RWPE1 (cell line): ENCODE measurements at regions not wholly inside any gene's neighbourhood (a gene's known extent, or its start where the extent isn't known, plus 50 kb on each side); places are given as distances from the start of the nearest gene placed in this dataset.

Experiments used
- CTCF ChIA-PET: fragments of 350-600 bp; sonication (Branson Sonifier 250); formaldehyde crosslinking; extraction: SDS; loops from one replicate; lab custom pipeline; 2021; lab: Yijun Ruan, JAX
- POLR2A ChIA-PET: fragments of 400-600 bp; formaldehyde crosslinking; extraction: SDS; loops from one replicate; lab custom pipeline; 2020; ENCODE audit warnings: antibody characterized with exemption; ENCODE audit not compliant: low non-redundant PET; lab: Yijun Ruan, JAX
- DNase-seq: peaks from one replicate; pipeline ENCODE4 v3.0.0; 2012; ENCODE audit warnings: low spot score
- H3K27ac ChIP-seq: fragments of 450-650 bp; 2 replicates; pipeline ENCODE4 v1.5.1; 2017
- TF ChIP-seq, protein P1 (sequence below): fragments of 450-650 bp; conservative IDR thresholded peaks from 2 replicates; pipeline ENCODE4 v1.5.1; 2017; ENCODE audit warnings: low read depth, mild to moderate bottlenecking

- ChIA-PET POLR2A (no interaction called here), CTCF (no interaction called here)
- no peak for DNase-seq
- TF ChIP-seq, protein P1, sequence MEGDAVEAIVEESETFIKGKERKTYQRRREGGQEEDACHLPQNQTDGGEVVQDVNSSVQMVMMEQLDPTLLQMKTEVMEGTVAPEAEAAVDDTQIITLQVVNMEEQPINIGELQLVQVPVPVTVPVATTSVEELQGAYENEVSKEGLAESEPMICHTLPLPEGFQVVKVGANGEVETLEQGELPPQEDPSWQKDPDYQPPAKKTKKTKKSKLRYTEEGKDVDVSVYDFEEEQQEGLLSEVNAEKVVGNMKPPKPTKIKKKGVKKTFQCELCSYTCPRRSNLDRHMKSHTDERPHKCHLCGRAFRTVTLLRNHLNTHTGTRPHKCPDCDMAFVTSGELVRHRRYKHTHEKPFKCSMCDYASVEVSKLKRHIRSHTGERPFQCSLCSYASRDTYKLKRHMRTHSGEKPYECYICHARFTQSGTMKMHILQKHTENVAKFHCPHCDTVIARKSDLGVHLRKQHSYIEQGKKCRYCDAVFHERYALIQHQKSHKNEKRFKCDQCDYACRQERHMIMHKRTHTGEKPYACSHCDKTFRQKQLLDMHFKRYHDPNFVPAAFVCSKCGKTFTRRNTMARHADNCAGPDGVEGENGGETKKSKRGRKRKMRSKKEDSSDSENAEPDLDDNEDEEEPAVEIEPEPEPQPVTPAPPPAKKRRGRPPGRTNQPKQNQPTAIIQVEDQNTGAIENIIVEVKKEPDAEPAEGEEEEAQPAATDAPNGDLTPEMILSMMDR = no peak
- H3K27ac ChIP-seq = no peak overlapping the region
Observed at GRCh38 chr2:71833272-71833671, 314.4 kb downstream of the CYP26B1 start.

DNA sequence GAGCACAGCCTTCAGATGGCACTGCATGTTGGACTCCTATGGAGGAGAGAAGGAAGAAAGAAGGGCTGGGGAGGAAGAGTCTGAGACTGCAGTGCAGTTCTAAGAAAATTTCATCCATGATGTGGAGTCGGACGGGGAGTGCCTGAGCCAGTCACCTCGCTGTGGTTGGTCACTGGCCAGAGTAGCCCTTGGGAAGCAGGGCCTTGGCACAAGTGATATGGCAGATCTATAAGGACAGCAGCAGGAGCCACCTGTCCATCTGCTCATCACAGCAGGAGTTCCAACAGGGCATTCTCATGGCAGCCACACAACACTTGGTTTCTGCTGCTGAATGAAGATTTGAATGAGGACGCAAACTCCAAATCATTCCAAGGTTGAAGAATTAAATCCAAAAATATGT lies 314.8 kb downstream of the CYP26B1 start:
- POLR2A ChIA-PET = no interaction called here
- H3K27ac ChIP-seq = no peak overlapping the region
- TF ChIP-seq, protein P1 = no peak
- DNase-seq = no peak
- CTCF ChIA-PET = no interaction called here

DNA sequence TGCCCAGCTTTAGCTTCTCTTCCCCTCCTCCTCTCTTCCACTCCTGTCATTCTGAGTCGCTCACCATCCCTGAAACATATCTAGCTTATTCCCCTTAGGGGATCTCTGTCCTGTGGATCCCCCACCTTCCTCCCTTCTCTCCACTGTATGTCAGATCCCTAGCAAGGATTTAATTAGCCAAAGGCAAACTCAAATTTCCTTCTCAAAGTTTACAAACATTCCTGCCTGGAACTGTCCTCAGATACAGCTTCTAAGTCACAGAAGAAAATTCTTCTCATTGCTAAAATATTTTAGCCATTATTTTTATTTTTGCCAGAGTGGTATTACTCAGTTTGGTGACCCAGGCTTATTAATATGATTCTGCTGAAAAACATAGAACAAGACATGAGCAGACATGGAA lies 315.3 kb downstream of the CYP26B1 start:
- TF ChIP-seq, protein P1 = no peak
- ChIA-PET CTCF (no interaction called here), POLR2A (no interaction called here)
- no peak for DNase-seq
- no peak overlapping the region for H3K27ac ChIP-seq

GRCh38 chr2:71831193-71831577 lies 316.5 kb downstream of the CYP26B1 start:
- CTCF ChIA-PET = interaction anchor here (0.5 to 0.7 kb wide), 4 partner anchors 366 to 1647 kb away, joined by 3 read pairs; no protein-coding TSS in a partner anchor

DNA sequence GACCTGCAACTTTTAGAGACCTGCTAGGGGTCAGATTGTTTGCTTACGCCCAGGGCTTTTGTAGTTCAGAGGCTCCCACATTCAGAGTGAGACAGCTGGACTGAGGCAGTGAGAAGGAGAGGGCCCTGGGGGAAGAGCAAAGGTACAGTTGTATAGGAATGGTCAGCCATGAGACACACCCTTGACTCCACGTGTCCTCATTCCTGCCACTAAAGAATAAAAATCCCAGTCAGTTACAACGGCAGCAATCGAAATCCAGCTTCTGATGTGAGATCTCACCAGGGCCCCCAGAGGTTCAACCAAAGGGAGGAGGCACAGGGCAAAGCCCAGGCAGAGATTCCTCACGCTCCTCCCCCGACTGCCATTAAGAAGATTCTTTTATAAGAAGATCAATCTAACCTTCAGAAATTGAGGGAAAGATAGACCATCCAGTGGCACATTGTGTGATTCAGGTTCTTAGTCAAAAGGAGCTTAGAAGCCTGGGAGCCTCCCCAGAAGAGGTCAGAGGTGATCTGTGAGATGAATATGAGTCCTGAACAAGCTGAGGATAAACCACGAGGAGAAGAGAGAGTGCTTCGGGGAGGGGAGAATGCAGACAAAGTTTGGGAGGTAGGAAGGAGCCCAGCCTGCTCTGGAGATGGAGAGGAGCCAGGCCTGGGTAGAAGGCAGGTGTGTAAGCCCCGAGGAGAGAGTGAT lies 317.0 kb downstream of the CYP26B1 start:
- POLR2A ChIA-PET = no interaction called here
- TF ChIP-seq, protein P1 = no peak
- CTCF ChIA-PET = interaction anchor here (0.6 to 0.7 kb wide), 3 partner anchors 30 to 1648 kb away, joined by 3 to 4 read pairs (median 3); no protein-coding TSS in a partner anchor
- no peak for DNase-seq
- no peak overlapping the region for H3K27ac ChIP-seq

More at GRCh38 chr2:71831193-71831577, 316.5 kb downstream of the CYP26B1 start:
- POLR2A ChIA-PET = no interaction called here
- DNase-seq = no peak
- TF ChIP-seq, protein P1 = no peak
- H3K27ac ChIP-seq = no peak overlapping the region

- H3K27ac ChIP-seq = no peak overlapping the region
- TF ChIP-seq, protein P1 = no peak
- POLR2A ChIA-PET = no interaction called here
- no peak for DNase-seq
- CTCF ChIA-PET = no interaction called here
Observed at GRCh38 chr2:71829008-71829407, 318.7 kb downstream of the CYP26B1 start.
